Neuronal stem cell (in vitro differentiated cells): ENCODE measurements at regions not wholly inside any gene's neighbourhood (a gene's known extent, or its start where the extent isn't known, plus 50 kb on each side); places are given as distances from the start of the nearest gene placed in this dataset.
"Not testable (repeated sequence)": the region's sequence is repeated elsewhere in the genome, so short reads cannot be mapped to it uniquely, and the experiment has no call there.

Source experiments
- DNase-seq: peaks from one replicate; pipeline ENCODE4 v3.0.0-alpha.2; 2013; ENCODE audit warnings: low spot score
- H2AFZ ChIP-seq: one replicate; pipeline ENCODE4 v1.6.1; 2013; ENCODE audit warnings: mild to moderate bottlenecking, low read length, inconsistent platforms
- H2AK5ac ChIP-seq: 2 replicates; pipeline ENCODE4 v1.6.1; 2013; ENCODE audit warnings: low read depth, mild to moderate bottlenecking, inconsistent platforms, low read length, moderate library complexity, mixed read lengths
- H2BK120ac ChIP-seq: 2 replicates; pipeline ENCODE4 v1.6.1; 2013; ENCODE audit warnings: low read depth, mild to moderate bottlenecking, inconsistent platforms, low read length, moderate library complexity, mixed read lengths
- H2BK12ac ChIP-seq: one replicate; pipeline ENCODE4 v1.6.1; 2013; ENCODE audit warnings: low read length, inconsistent platforms
- H2BK15ac ChIP-seq: 2 replicates; pipeline ENCODE4 v1.6.1; 2013; ENCODE audit warnings: mild to moderate bottlenecking, low read length, inconsistent platforms, mixed read lengths
- H2BK5ac ChIP-seq: one replicate; pipeline ENCODE4 v1.6.1; 2013; ENCODE audit warnings: inconsistent platforms, mild to moderate bottlenecking, low read length, moderate library complexity
- H3K14ac ChIP-seq: one replicate; pipeline ENCODE4 v1.6.1; 2013; ENCODE audit warnings: low read length, inconsistent platforms
- H3K18ac ChIP-seq: 2 replicates; pipeline ENCODE4 v1.6.1; 2013; ENCODE audit warnings: low read length, inconsistent platforms
- H3K23ac ChIP-seq: 2 replicates; pipeline ENCODE4 v1.6.1; 2013; ENCODE audit warnings: low read depth, mild to moderate bottlenecking, mixed read lengths, low read length, inconsistent platforms; ENCODE audit not compliant: poor library complexity
- H3K27ac ChIP-seq: replicated peaks from 3 replicates; pipeline ENCODE4 v1.5.1; 2013; ENCODE audit warnings: low read length, inconsistent platforms
- H3K27me3 ChIP-seq, 3 experiments: 2 replicates each; pipeline ENCODE4 v1.6.1; 2013; ENCODE audit warnings: low read length in 3 of 3, mild to moderate bottlenecking in 2 of 3, inconsistent platforms in 1 of 3, low read depth in 1 of 3, mixed read lengths in 1 of 3, moderate library complexity in 1 of 3; ENCODE audit not compliant: control insufficient read depth in 3 of 3, insufficient read depth in 3 of 3
- H3K36me3 ChIP-seq, 2 donors: replicated peaks in 1 of 2; 2 replicates each; pipeline ENCODE4 v1.6.1; 2013; ENCODE audit warnings: low read length in 2 of 2; ENCODE audit not compliant: control insufficient read depth in 2 of 2, insufficient read depth in 2 of 2
- H3K4ac ChIP-seq: 2 replicates; pipeline ENCODE4 v1.6.1; 2013; ENCODE audit warnings: inconsistent platforms, mild to moderate bottlenecking, low read length, moderate library complexity
- H3K4me1 ChIP-seq, 2 donors: 1 replicate in 1 of 2; 2 replicates in 1 of 2; pipeline ENCODE4 v1.6.1; 2013; ENCODE audit warnings: low read length in 2 of 2, low read depth in 1 of 2; ENCODE audit not compliant: control insufficient read depth in 2 of 2, insufficient read depth in 1 of 2
- H3K4me2 ChIP-seq: one replicate; pipeline ENCODE4 v1.6.1; 2013; ENCODE audit warnings: mild to moderate bottlenecking, low read length, inconsistent platforms; ENCODE audit not compliant: insufficient read depth, poor library complexity, severe bottlenecking
- H3K4me3 ChIP-seq, 2 donors: 2 replicates each; pipeline ENCODE4 v1.5.1; 2013; ENCODE audit warnings: low read length in 2 of 2, mild to moderate bottlenecking in 2 of 2, inconsistent platforms in 1 of 2, moderate library complexity in 1 of 2
- H3K79me1 ChIP-seq: one replicate; pipeline ENCODE4 v1.6.1; 2013; ENCODE audit warnings: low read depth, mild to moderate bottlenecking, inconsistent platforms, low read length, moderate library complexity
- H3K9ac ChIP-seq: one replicate; pipeline ENCODE4 v1.6.1; 2013; ENCODE audit warnings: mild to moderate bottlenecking, low read depth, low read length, inconsistent platforms; ENCODE audit not compliant: poor library complexity
- H3K9me3 ChIP-seq, 2 donors: replicated peaks in 1 of 2; 2 replicates each; pipeline versions ENCODE3 to v1.6.1; 2013; ENCODE audit warnings: low read length in 2 of 2, mild to moderate bottlenecking in 2 of 2, inconsistent platforms in 1 of 2, low read depth in 1 of 2, mixed read lengths in 1 of 2, moderate library complexity in 1 of 2; ENCODE audit not compliant: control insufficient read depth in 2 of 2, insufficient read depth in 1 of 2
- H4K8ac ChIP-seq: one replicate; pipeline ENCODE4 v1.6.1; 2013; ENCODE audit warnings: low read depth, mild to moderate bottlenecking, inconsistent platforms, low read length, moderate library complexity
- H4K91ac ChIP-seq: one replicate; pipeline ENCODE4 v1.6.1; 2013; ENCODE audit warnings: low read length, low read depth, mild to moderate bottlenecking, inconsistent platforms; ENCODE audit not compliant: poor library complexity
- WGBS, 2 donors: extraction: QIAGEN DNeasy Blood & Tissue Kit; methylation state at CpG; one replicate each; pipeline ENCODE4 v1.1.7; 2013; ENCODE audit warnings: missing lambda C conversion rate in 2 of 2, mixed read lengths in 1 of 2; ENCODE audit not compliant: insufficient read length in 2 of 2, insufficient replicate concordance in 1 of 2; ENCODE audit errors: extremely low coverage in 2 of 2; 5-methylcytosine and 5-hydroxymethylcytosine counted together

- WGBS, 2 donors = no CpG with 5 or more reads among the region's 2 CpGs
- H3K79me1 ChIP-seq = not testable (repeated sequence)
Measured at GRCh38 chr5:34329201-34329600, 286.2 kb upstream of the C1QTNF3 start.

GRCh38 chr5:34329611-34330108 lies 286.6 kb upstream of the C1QTNF3 start:
- not testable (repeated sequence) for H2AFZ ChIP-seq, H3K79me1 ChIP-seq, H3K23ac ChIP-seq, H2BK5ac ChIP-seq, H2BK12ac ChIP-seq, H3K4me1 ChIP-seq, H3K36me3 ChIP-seq, H3K18ac ChIP-seq, H4K91ac ChIP-seq, H3K4ac ChIP-seq, H3K27ac ChIP-seq, H3K4me2 ChIP-seq, H3K14ac ChIP-seq, H3K27me3 ChIP-seq, H3K4me3 ChIP-seq, H2BK120ac ChIP-seq, H4K8ac ChIP-seq, H2BK15ac ChIP-seq, H2AK5ac ChIP-seq, DNase-seq, H3K9me3 ChIP-seq, H3K9ac ChIP-seq

More at GRCh38 chr5:34329201-34329600, 286.2 kb upstream of the C1QTNF3 start:
- not testable (repeated sequence) for H3K14ac ChIP-seq, H2AFZ ChIP-seq, H4K91ac ChIP-seq, H3K9me3 ChIP-seq, H2AK5ac ChIP-seq, H2BK120ac ChIP-seq, H3K36me3 ChIP-seq, H3K27ac ChIP-seq, H3K27me3 ChIP-seq, H2BK5ac ChIP-seq, DNase-seq, H2BK15ac ChIP-seq, H3K4me1 ChIP-seq, H3K4ac ChIP-seq, H2BK12ac ChIP-seq, H4K8ac ChIP-seq, H3K4me3 ChIP-seq, H3K9ac ChIP-seq, H3K4me2 ChIP-seq, H3K18ac ChIP-seq, H3K23ac ChIP-seq

GRCh38 chr5:34331928-34332454 lies 289.0 kb upstream of the C1QTNF3 start:
- H3K18ac ChIP-seq, H3K4me2 ChIP-seq, H3K36me3 ChIP-seq, H4K8ac ChIP-seq, H2BK5ac ChIP-seq, H3K4ac ChIP-seq, H4K91ac ChIP-seq, DNase-seq, H3K14ac ChIP-seq, H2AFZ ChIP-seq, H2BK120ac ChIP-seq, H3K79me1 ChIP-seq, H2AK5ac ChIP-seq, H3K23ac ChIP-seq, H3K9me3 ChIP-seq, H3K27ac ChIP-seq, H2BK15ac ChIP-seq, H3K27me3 ChIP-seq, H3K4me1 ChIP-seq, H3K4me3 ChIP-seq, H2BK12ac ChIP-seq, H3K9ac ChIP-seq: not testable (repeated sequence)

GRCh38 chr5:34339408-34340001 lies 296.5 kb upstream of the C1QTNF3 start:
- no CpG with 5 or more reads among the region's 1 CpG for WGBS, 2 donors
- DNase-seq, H2BK120ac ChIP-seq, H2BK5ac ChIP-seq, H2BK15ac ChIP-seq, H3K27ac ChIP-seq, H3K79me1 ChIP-seq, H4K8ac ChIP-seq, H2AK5ac ChIP-seq, H4K91ac ChIP-seq, H2AFZ ChIP-seq, H3K18ac ChIP-seq, H3K9ac ChIP-seq, H3K4me2 ChIP-seq, H3K9me3 ChIP-seq, H3K14ac ChIP-seq, H3K4me1 ChIP-seq, H3K4me3 ChIP-seq, H3K27me3 ChIP-seq, H3K36me3 ChIP-seq, H2BK12ac ChIP-seq, H3K23ac ChIP-seq, H3K4ac ChIP-seq: not testable (repeated sequence)
